Hepatocyte (in vitro differentiated cells): ENCODE measurements at regions not wholly inside any gene's neighbourhood (a gene's known extent, or its start where the extent isn't known, plus 50 kb on each side); places are given as distances from the start of the nearest gene placed in this dataset.

Experiments
- EZH2 ChIP-seq: fragments of 200-600 bp; sonication (generic); IDR thresholded peaks from 2 replicates; pipeline ENCODE4 v1.6.1; 2016; ENCODE audit warnings: antibody characterized with exemption, mild to moderate bottlenecking, borderline replicate concordance
- TF ChIP-seq, protein P1 (sequence below): fragments of 200-600 bp; sonication (generic); IDR thresholded peaks from 2 replicates; pipeline ENCODE4 v1.5.1; 2016; ENCODE audit warnings: antibody characterized with exemption, mild to moderate bottlenecking; ENCODE audit not compliant: poor library complexity

DNA sequence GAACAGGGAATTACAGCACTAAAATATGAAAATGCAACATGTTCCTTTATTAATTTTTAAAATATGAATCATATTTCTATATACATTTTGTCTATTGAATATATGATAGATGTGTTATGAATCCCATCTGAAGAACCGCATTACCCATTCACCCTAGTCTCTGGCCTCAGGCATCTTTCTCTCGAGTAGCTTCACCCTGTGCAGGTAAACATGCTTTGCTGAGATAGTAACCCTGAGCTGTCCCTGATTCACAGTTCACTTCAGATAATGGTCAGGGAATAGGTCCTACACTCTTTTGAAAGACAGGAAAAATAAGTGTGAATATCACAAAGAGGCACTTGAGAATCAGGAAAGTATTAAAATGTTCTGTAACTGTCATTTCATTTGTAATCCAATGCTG is 766.8 kb downstream of the IRX1 start:
- TF ChIP-seq EZH2, result no peak
- TF ChIP-seq, protein P1, sequence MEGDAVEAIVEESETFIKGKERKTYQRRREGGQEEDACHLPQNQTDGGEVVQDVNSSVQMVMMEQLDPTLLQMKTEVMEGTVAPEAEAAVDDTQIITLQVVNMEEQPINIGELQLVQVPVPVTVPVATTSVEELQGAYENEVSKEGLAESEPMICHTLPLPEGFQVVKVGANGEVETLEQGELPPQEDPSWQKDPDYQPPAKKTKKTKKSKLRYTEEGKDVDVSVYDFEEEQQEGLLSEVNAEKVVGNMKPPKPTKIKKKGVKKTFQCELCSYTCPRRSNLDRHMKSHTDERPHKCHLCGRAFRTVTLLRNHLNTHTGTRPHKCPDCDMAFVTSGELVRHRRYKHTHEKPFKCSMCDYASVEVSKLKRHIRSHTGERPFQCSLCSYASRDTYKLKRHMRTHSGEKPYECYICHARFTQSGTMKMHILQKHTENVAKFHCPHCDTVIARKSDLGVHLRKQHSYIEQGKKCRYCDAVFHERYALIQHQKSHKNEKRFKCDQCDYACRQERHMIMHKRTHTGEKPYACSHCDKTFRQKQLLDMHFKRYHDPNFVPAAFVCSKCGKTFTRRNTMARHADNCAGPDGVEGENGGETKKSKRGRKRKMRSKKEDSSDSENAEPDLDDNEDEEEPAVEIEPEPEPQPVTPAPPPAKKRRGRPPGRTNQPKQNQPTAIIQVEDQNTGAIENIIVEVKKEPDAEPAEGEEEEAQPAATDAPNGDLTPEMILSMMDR, result no peak
